OCI-LY1 (cell line): ENCODE measurements at regions not wholly inside any gene's neighbourhood (a gene's known extent, or its start where the extent isn't known, plus 50 kb on each side); places are given as distances from the start of the nearest gene placed in this dataset.

Experiments used
- H2AFZ ChIP-seq: fragments of 200-600 bp; sonication (generic), shearing (Covaris generic); 2 replicates; pipeline ENCODE4 v1.6.0; 2014; ENCODE audit warnings: antibody characterized with exemption, mild to moderate bottlenecking, low read length
- H3F3A ChIP-seq: fragments of 200-600 bp; sonication (generic), shearing (Covaris generic); 2 replicates; pipeline ENCODE4 v1.6.0; 2014; ENCODE audit warnings: mild to moderate bottlenecking, antibody characterized with exemption, low read length, moderate library complexity; ENCODE audit not compliant: insufficient read depth
- H3K27ac ChIP-seq: fragments of 200-600 bp; sonication (generic); 2 replicates; pipeline ENCODE4 v1.5.1; 2014; ENCODE audit warnings: low read length, mixed run types, mild to moderate bottlenecking, low read depth; ENCODE audit not compliant: poor library complexity, severe bottlenecking
- H3K27me3 ChIP-seq: fragments of 200-600 bp; sonication (generic); 2 replicates; pipeline ENCODE4 v1.6.0; 2014; ENCODE audit warnings: antibody characterized with exemption, mild to moderate bottlenecking, low read length, moderate library complexity; ENCODE audit not compliant: insufficient read depth
- H3K36me3 ChIP-seq: fragments of 200-600 bp; sonication (generic); 2 replicates; pipeline ENCODE4 v1.6.1; 2014; ENCODE audit warnings: mild to moderate bottlenecking, antibody characterized with exemption, low read length, moderate library complexity, mixed read lengths; ENCODE audit not compliant: insufficient read depth
- H3K4me1 ChIP-seq: fragments of 200-600 bp; sonication (generic); 2 replicates; pipeline ENCODE4 v1.5.1; 2014; ENCODE audit warnings: mild to moderate bottlenecking, low read length, moderate library complexity; ENCODE audit not compliant: insufficient read depth, severe bottlenecking
- H3K4me2 ChIP-seq: fragments of 200-600 bp; sonication (generic), shearing (Covaris generic); 2 replicates; pipeline ENCODE4 v1.6.1; 2014; ENCODE audit warnings: low read length
- H3K4me3 ChIP-seq: fragments of 200-600 bp; sonication (generic); 2 replicates; pipeline ENCODE4 v1.5.1; 2014; ENCODE audit warnings: low read length, low read depth, mild to moderate bottlenecking, mixed read lengths; ENCODE audit not compliant: poor library complexity, severe bottlenecking
- H3K79me2 ChIP-seq: fragments of 200-600 bp; shearing (Covaris generic); 2 replicates; pipeline ENCODE4 v1.6.1; 2016; ENCODE audit warnings: mixed run types, low read length, mixed read lengths; ENCODE audit not compliant: insufficient read depth
- H3K9ac ChIP-seq: fragments of 200-600 bp; sonication (generic), shearing (Covaris generic); 2 replicates; pipeline ENCODE4 v1.6.1; 2014; ENCODE audit warnings: mild to moderate bottlenecking, low read length, mixed read lengths
- H3K9me2 ChIP-seq: fragments of 200-600 bp; sonication (generic), shearing (Covaris generic); 2 replicates; pipeline ENCODE4 v1.6.1; 2014; ENCODE audit warnings: low read depth, mild to moderate bottlenecking, low read length, mixed read lengths
- H3K9me3 ChIP-seq: fragments of 200-600 bp; shearing (Covaris generic); 2 replicates; pipeline ENCODE4 v1.6.1; 2014; ENCODE audit warnings: low read length, mixed read lengths
- H4K20me1 ChIP-seq: fragments of 200-600 bp; sonication (generic), shearing (Covaris generic); 2 replicates; pipeline ENCODE4 v1.6.0; 2016; ENCODE audit warnings: mild to moderate bottlenecking, low read length; ENCODE audit not compliant: insufficient read depth
- EZH2 ChIP-seq: fragments of 200-600 bp; sonication (generic), shearing (Covaris generic); IDR thresholded peaks from 2 replicates; pipeline ENCODE4 v1.8.0; 2017; ENCODE audit warnings: borderline replicate concordance, mixed run types, mild to moderate bottlenecking, antibody characterized with exemption, low read length, moderate library complexity, mixed read lengths
- TF ChIP-seq, protein P1 (sequence below): fragments of 200-600 bp; sonication (generic), shearing (Covaris generic); IDR thresholded peaks from 2 replicates; pipeline ENCODE4 v1.5.1; 2017; ENCODE audit warnings: mild to moderate bottlenecking, antibody characterized with exemption, low read length, moderate library complexity, mixed read lengths

DNA sequence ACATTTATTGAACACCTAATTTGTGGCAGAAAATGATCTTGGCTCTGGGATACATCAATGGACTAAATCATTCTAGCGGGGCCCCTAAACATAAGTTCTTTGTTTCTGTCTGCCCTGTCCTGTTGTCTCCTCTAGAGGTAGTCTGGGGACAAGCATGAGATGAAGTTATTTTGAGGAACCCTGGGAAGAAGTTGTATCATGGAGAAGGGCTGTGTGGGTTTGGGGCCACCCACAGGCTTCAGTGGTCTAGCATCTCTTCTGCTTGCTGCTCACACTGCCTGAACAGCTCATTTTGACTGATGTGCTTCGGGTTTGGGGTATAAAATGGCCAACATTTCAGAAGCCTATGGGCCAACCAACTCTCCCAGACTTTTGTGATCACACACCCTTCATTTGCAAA is 50.3 kb upstream of the OSBPL11 start:
- no peak overlapping the region for H2AFZ ChIP-seq
- no peak overlapping the region for H3K27ac ChIP-seq
- no peaks in the 10 kb centered on the region for H4K20me1 ChIP-seq
- no peak overlapping the region for H3K9ac ChIP-seq
- no peaks in the 10 kb centered on the region for H3K36me3 ChIP-seq
- H3K9me3 ChIP-seq, result no peaks in the 10 kb centered on the region
- no peak for TF ChIP-seq EZH2
- TF ChIP-seq, protein P1, sequence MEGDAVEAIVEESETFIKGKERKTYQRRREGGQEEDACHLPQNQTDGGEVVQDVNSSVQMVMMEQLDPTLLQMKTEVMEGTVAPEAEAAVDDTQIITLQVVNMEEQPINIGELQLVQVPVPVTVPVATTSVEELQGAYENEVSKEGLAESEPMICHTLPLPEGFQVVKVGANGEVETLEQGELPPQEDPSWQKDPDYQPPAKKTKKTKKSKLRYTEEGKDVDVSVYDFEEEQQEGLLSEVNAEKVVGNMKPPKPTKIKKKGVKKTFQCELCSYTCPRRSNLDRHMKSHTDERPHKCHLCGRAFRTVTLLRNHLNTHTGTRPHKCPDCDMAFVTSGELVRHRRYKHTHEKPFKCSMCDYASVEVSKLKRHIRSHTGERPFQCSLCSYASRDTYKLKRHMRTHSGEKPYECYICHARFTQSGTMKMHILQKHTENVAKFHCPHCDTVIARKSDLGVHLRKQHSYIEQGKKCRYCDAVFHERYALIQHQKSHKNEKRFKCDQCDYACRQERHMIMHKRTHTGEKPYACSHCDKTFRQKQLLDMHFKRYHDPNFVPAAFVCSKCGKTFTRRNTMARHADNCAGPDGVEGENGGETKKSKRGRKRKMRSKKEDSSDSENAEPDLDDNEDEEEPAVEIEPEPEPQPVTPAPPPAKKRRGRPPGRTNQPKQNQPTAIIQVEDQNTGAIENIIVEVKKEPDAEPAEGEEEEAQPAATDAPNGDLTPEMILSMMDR, result no peak
- H3K9me2 ChIP-seq, result no peaks in the 10 kb centered on the region
- H3K79me2 ChIP-seq, result no peaks in the 10 kb centered on the region
- no peaks in the 10 kb centered on the region for H3K27me3 ChIP-seq
- no peaks in the 10 kb centered on the region for H3K4me1 ChIP-seq
- H3F3A ChIP-seq, result no peaks in the 10 kb centered on the region
- H3K4me2 ChIP-seq, result no peak overlapping the region
- H3K4me3 ChIP-seq, result no peak overlapping the region

- H3K9me2 ChIP-seq, result no peaks in the 10 kb centered on the region
- no peaks in the 10 kb centered on the region for H3K36me3 ChIP-seq
- H3K4me2 ChIP-seq, result no peak overlapping the region
- no peaks in the 10 kb centered on the region for H3F3A ChIP-seq
- H3K4me1 ChIP-seq, result no peaks in the 10 kb centered on the region
- no peaks in the 10 kb centered on the region for H3K79me2 ChIP-seq
- no peaks in the 10 kb centered on the region for H3K9me3 ChIP-seq
- H3K27ac ChIP-seq, result no peak overlapping the region
- TF ChIP-seq EZH2, result no peak
- TF ChIP-seq, protein P1, result no peak
- no peak overlapping the region for H3K4me3 ChIP-seq
- no peak overlapping the region for H3K9ac ChIP-seq
- no peak overlapping the region for H2AFZ ChIP-seq
- no peaks in the 10 kb centered on the region for H3K27me3 ChIP-seq
- no peaks in the 10 kb centered on the region for H4K20me1 ChIP-seq
These were observed 51.3 kb upstream of the OSBPL11 start for GRCh38 chr3:125646581-125646980.

DNA sequence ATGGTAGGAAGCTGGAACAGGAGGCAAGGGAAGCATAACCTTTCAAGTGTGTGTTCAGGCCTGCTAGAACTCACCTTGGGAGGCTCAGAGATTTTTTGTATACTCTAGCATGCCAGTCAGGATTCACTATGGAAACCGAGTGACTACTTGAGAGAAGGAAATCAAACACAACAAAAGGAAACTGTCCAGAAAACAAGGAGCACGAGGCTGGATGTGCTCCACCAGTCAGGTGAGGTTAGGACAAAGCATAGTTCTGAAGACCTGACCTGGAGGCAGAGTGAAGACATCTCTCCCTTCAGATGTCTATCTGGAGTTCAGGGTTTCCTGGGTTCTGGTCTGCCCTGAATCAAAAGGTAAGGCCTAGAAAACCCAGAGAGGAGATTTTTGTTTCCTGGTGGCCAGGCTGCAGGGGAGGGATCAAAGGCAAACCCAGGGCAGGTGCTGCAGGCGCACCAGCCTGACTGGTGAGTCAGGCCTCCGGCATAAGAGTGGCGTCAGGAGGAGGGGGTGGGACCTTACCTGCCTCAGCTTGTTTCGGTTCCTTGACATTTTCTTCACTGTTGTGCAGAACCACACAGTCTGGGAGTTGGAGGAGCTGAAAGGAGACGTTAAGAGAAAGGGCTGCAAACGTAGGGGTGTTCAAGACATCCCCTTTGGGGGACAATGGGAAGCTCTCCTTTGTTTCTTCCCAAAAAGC is 52.2 kb upstream of the OSBPL11 start:
- no peak overlapping the region for H3K4me3 ChIP-seq
- no peaks in the 10 kb centered on the region for H4K20me1 ChIP-seq
- no peaks in the 10 kb centered on the region for H3K9me2 ChIP-seq
- no peak overlapping the region for H3K9ac ChIP-seq
- TF ChIP-seq, protein P1, result no peak
- TF ChIP-seq EZH2, result no peak
- H3F3A ChIP-seq, result no peaks in the 10 kb centered on the region
- no peaks in the 10 kb centered on the region for H3K79me2 ChIP-seq
- no peaks in the 10 kb centered on the region for H3K9me3 ChIP-seq
- no peaks in the 10 kb centered on the region for H3K36me3 ChIP-seq
- no peak overlapping the region for H2AFZ ChIP-seq
- no peaks in the 10 kb centered on the region for H3K27me3 ChIP-seq
- no peak overlapping the region for H3K4me2 ChIP-seq
- H3K27ac ChIP-seq, result no peak overlapping the region
- no peaks in the 10 kb centered on the region for H3K4me1 ChIP-seq
